ENCODE measurements at regions not wholly inside any gene's neighbourhood (a gene's known extent, or its start where the extent isn't known, plus 50 kb on each side); places are given as distances from the start of the nearest gene placed in this dataset.

DNA sequence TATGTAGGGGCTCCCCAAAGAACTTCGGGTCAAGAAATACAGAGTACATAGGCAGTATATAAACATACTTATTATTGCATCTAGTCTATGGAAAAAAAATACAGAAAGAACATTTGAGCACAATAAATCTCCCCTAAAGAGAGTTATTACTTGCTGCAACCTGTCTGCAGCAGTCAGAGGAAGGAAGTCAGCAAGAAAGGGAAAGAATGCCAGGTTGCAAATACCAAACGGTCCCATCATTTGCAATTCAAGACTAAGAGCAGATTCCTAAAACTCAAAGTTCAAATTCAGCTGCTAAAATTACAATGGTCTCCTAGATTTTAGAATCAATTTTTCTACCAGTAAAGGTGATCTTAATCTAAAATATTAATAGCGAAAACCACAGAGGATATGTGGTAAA, 236.2 kb upstream of the NUDT6 start:
- no peak for DNase-seq (ENCODE audit: extremely low read depth, low read depth)
- no peak overlapping the region for H3K4me3 ChIP-seq (replicated peaks; ENCODE audit: low read depth, low read length)
- TF ChIP-seq CTCF (IDR thresholded peaks at IDR 0.05; ENCODE audit: low read depth, low read length, missing control alignments), result no peak

GRCh38 chr4:123159479-123159878, 237.1 kb upstream of the NUDT6 start:
- no peak for DNase-seq (ENCODE audit: extremely low read depth, low read depth)
- no peak for TF ChIP-seq CTCF (IDR thresholded peaks at IDR 0.05; ENCODE audit: low read depth, low read length, missing control alignments)
- H3K4me3 ChIP-seq (replicated peaks; ENCODE audit: low read depth, low read length), result no peak overlapping the region

DNA sequence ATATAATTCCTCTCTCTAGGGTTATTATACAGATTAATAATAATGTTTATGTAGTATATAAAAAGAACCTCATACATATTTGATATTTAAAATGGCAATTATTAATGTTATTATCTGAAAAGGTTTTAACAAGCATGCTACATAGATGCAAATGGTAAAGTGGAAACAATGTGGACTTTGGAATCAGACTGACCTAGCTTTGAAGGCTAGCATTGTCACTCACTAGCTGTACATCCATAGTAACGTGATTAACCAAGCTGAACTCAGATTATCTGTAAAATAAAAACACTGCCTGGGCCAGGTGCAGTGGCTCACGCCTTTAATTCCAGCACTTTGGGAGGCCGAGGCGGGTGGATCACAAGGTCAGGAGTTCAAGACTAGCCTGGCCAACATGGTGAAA, 233.7 kb upstream of the SPRY1 start:
- DNase-seq (ENCODE audit: extremely low read depth, low read depth), result no peak
- no peak for TF ChIP-seq CTCF (IDR thresholded peaks at IDR 0.05; ENCODE audit: low read depth, low read length, missing control alignments)

GRCh38 chr4:123163501-123163900, 233.1 kb upstream of the SPRY1 start:
- TF ChIP-seq CTCF (IDR thresholded peaks at IDR 0.05; ENCODE audit: low read depth, low read length, missing control alignments), result no peak
- H3K4me3 ChIP-seq (replicated peaks; ENCODE audit: low read depth, low read length), result no peak overlapping the region
- DNase-seq (ENCODE audit: extremely low read depth, low read depth), result no peak

More for the DNA sequence above, 233.7 kb upstream of the SPRY1 start:
- no peak overlapping the region for H3K4me3 ChIP-seq (replicated peaks; ENCODE audit: low read depth, low read length)

GRCh38 chr4:123166023-123166422, 230.6 kb upstream of the SPRY1 start:
- TF ChIP-seq CTCF (IDR thresholded peaks at IDR 0.05; ENCODE audit: low read depth, low read length, missing control alignments), result no peak
- no peak overlapping the region for H3K4me3 ChIP-seq (replicated peaks; ENCODE audit: low read depth, low read length)
- no peak for DNase-seq (ENCODE audit: extremely low read depth, low read depth)

DNA sequence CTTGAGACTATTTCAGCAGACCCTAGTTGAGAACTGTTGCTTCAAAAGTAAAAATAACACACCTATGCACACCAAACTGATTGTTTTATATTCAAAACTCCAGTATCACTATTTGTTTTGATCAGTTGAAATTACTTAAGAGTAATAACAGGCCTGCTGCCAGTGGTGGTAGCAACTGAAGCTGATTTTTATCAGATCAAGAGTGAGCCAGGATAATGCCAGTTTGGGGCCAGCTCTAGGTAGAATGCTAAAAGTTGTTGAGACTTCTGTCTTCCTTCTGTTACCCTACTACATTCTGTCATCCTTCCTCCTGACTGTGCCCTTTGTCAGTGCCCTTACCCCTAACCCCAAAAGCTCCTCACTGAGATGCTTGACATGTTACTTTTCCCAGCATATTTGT, 228.7 kb upstream of the SPRY1 start:
- H3K4me3 ChIP-seq (replicated peaks; ENCODE audit: low read depth, low read length), result no peak overlapping the region
- no peak for DNase-seq (ENCODE audit: extremely low read depth, low read depth)
- TF ChIP-seq CTCF (IDR thresholded peaks at IDR 0.05; ENCODE audit: low read depth, low read length, missing control alignments), result no peak

DNA sequence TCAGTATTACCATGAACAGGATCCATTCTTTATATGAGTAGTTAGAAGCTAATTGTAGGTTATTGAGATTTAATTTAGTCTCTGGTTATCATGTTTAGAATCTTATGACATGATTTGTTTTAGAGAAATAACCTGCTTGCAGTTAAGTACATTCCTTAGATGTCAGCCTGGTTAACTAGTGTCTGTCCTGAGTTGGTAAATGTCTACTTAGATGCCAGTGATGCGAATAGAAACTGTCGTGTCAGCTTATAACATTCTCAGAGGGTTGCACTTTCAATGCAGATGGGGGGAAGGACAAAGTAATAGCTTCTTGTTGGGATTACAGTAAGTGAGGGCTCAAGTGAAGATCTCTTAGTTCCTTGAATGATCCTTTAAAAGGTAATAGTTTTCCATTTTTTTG, 227.8 kb upstream of the SPRY1 start:
- no peak overlapping the region for H3K4me3 ChIP-seq (replicated peaks; ENCODE audit: low read depth, low read length)
- TF ChIP-seq CTCF (IDR thresholded peaks at IDR 0.05; ENCODE audit: low read depth, low read length, missing control alignments), result no peak
- no peak for DNase-seq (ENCODE audit: extremely low read depth, low read depth)

All from HFF-Myc (cell line).